SU-DHL-6 (cell line): ENCODE measurements at regions not wholly inside any gene's neighbourhood (a gene's known extent, or its start where the extent isn't known, plus 50 kb on each side); places are given as distances from the start of the nearest gene placed in this dataset.

Source experiments
- CTCF ChIP-seq: fragments of 200-600 bp; sonication (generic); IDR thresholded peaks from one replicate; pipeline ENCODE4 v1.5.1; 2017; ENCODE audit warnings: antibody characterized with exemption, mild to moderate bottlenecking, low read length, moderate library complexity; ENCODE audit not compliant: insufficient read depth, poor library complexity, severe bottlenecking
- EZH2phosphoT487 ChIP-seq: fragments of 200-600 bp; sonication (generic), shearing (Covaris generic); conservative IDR thresholded peaks from 2 replicates; pipeline ENCODE4 v1.6.1; 2018; ENCODE audit warnings: mild to moderate bottlenecking, antibody characterized with exemption, low read length, moderate library complexity, mixed read lengths

- no peak for TF ChIP-seq CTCF
- TF ChIP-seq EZH2phosphoT487 = no peak
Observed at GRCh38 chr11:95442531-95443050, 211.6 kb upstream of the SESN3 start.
